GM18861 (cell line): ENCODE measurements at regions not wholly inside any gene's neighbourhood (a gene's known extent, or its start where the extent isn't known, plus 50 kb on each side); places are given as distances from the start of the nearest gene placed in this dataset.

Experiments
- ATAC-seq: cut with Tn5 transposase; IDR thresholded peaks from one replicate; pipeline ENCODE4 v1.9.1; 2021; ENCODE audit not compliant: unreplicated experiment

DNA sequence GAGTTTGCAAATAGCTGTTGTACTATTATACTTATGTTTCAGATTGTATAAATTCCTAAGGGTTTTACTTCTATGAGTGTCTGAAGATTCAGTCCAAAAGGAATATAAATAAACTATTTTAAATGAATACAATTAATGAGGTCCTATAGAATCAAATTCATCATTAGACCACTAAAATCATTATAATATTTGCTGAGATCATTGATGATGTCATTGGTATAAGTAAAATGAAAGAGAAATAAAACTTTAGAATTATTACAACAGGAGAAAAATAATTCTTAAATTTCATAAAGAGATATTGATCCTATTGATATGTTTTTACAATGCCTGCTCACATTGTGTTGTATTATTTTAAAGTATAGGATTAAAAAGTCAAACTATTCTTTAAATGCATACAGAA is 544.0 kb upstream of the ZWINT start:
- ATAC-seq = no peak

GRCh38 chr10:56902554-56902953 is 541.5 kb upstream of the ZWINT start:
- no peak for ATAC-seq

DNA sequence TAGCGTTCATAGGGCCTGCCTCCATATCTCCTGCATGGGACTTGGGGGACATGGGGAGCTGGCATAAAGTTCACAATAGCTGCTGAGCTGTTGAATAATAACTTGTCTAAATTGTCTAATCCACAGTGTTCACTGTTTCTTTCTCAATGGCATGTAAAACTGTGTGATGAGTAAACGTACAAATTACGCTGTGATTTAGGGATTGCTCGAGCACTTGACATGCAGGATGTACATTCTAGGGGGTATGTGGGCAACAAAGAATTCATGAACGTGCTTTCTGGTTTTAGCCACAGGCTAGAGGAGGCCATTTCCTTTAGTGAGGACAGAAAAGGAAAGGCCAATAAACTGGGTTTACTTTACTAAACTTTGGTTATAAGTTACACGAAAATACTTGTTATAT is 534.2 kb upstream of the ZWINT start:
- ATAC-seq = no peak

DNA sequence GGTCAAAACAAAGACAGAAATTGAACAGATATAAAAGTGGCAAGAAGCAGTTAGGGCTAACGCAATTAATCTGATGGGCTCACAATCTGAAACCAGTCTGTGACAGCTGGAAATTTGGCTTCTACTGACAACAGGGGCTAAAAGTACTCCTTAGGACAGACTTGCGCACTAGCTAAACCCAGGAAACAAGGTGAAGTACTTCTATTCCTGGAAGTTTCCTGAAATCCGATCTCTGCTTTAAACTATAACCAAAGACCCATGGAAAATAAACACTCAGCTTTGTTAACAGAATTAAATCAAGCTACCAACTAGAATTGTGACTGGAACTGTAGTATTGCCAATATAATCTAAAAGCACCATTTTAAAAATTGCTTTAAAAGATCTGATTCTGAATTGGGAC is 520.2 kb upstream of the ZWINT start:
- no peak for ATAC-seq

- no peak for ATAC-seq
Observed at GRCh38 chr10:56880606-56881005, 519.5 kb upstream of the ZWINT start.

DNA sequence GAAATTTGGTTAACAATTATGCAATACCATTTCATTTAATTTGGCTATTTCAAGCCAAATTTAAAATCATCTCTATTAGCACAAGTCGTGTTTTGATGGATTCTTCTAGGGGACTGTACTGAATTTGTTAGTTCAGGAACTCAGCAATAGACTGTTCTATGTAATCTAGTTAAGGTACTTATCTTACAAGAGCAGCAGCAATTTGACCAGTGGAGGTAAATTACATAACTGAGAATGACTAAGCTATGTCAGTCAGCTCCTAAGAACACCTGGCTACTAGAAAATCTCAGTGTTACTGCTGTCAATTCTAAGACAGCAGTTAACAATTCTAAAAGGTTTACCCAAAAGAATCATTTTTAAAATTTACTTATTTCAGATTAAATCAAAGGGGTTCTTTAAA is 513.9 kb upstream of the ZWINT start:
- no peak for ATAC-seq

DNA sequence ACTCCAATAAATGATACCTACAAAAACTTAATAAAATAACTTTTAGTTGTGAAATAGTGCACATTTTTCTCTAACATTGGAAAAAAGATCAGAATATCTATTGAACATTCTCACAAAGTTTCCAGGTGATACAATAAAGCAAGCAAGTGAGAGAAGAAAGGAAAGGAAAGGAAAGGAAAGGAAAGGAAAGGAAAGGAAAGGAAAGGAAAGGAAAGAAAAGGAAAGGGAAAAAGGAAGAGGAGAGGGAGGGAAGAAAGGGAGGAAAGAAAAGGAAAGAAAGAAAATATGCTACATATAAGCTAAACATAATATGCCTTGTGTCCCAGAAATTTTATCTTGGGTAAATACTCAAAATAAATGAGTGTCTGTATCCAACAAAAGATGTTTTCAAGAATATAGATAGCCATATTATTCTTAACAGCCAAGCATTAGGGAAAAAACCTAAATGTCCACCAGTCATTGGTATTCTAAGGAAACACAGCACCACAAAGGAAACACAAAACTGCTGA is 510.2 kb upstream of the ZWINT start:
- ATAC-seq = no peak

DNA sequence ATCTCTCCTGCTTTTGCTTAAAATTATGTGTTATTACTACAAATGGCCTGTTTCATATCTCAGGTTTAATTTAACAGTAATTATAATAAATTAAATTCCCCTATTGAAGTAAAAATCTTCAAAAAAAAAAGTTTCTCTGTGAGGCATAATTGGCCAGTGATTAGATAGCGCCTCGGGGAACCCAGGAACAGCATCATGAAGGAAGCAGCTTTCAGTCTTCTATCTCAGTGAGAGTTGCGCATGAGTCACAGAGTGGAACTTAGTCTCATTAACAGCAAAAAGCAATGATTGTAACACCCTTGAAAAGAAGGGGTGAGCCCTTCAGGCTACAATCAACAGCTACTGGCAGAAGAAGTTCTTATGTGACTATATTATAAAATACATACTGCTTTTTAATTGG is 506.2 kb upstream of the ZWINT start:
- no peak for ATAC-seq

DNA sequence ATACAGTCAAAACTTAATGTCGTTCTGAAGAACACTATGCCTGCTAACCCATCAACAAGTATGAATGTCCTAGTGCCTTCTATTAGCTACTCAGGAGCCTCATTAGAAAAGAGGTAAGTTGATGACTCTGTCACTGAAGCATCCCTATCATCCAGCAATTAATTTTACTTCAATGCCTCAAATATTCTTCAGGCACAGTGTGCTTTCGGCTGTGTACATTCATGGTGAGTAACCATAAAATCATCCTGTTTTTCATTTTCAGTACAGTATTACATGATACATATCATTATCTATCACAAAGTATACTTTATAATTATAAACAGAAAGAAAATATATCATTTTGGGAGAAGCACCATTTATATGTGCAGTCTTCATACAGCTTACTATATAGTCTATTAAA is 495.5 kb upstream of the ZWINT start:
- ATAC-seq = no peak

DNA sequence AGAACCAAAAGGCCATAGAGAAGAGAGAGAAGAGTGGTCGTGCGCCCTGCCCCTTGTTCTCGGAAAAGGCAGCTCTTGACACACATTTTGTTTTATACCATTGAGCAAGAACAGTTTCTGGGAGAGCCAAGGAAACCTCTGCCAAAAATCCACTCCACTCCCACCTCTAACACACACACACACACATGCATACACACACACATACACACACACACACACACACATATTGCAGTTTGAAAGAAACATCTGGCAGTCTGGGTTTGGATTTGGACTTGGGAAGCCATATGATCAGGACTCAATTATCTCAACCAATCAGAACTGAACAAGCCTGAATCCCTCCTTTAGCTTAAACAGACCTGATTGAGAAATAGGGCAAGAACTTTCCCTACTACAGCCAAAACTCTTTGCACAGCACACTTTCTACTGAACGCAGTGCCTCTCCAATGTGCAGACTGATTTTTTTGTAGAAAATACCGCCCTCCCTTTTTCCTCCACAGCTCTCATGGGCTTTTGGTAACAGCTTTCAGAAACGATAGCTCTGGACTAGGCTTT is 484.0 kb upstream of the ZWINT start:
- no peak for ATAC-seq

- ATAC-seq = no peak
Observed at GRCh38 chr10:56836659-56837058, 475.6 kb upstream of the ZWINT start.

- no peak for ATAC-seq
Observed at GRCh38 chr10:56831681-56832080, 470.6 kb upstream of the ZWINT start.

DNA sequence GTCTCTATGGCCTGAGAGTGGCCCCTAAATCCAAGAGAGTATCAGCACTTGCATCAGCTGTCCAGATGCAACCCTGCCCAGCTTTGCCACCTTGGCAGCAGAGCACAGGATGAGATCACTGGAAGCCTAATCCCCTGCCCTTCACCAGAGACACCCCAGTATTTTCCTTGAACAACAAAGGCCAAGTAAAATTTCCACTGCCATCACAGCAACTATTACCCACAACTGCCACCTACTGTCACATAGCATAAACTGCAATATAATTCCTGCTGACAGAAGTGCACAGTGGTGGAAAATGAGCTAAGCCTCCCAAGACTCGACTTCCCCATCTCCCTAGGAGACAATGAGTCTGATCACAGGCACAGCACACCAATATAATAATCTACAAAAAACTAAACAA is 462.8 kb upstream of the ZWINT start:
- ATAC-seq = peak; percentile 92

DNA sequence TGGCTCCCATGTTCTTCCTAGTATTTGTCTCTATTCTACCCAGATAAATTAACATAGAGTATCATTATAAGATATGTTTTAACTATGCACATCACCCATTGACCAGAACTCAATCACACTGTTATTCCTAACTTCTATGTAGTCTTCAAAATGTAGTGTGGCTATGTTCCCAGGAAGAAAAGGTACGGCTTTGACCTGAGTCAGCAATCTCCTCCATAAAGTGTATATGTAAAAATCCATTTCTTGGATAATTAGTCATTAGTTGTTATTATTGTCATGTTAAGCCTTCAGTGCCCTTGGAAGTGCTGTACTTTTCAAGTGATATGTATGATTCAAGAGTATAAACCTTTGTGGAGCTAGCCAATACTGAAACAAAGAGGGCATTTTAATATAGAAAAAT is 444.0 kb upstream of the ZWINT start:
- ATAC-seq = no peak

DNA sequence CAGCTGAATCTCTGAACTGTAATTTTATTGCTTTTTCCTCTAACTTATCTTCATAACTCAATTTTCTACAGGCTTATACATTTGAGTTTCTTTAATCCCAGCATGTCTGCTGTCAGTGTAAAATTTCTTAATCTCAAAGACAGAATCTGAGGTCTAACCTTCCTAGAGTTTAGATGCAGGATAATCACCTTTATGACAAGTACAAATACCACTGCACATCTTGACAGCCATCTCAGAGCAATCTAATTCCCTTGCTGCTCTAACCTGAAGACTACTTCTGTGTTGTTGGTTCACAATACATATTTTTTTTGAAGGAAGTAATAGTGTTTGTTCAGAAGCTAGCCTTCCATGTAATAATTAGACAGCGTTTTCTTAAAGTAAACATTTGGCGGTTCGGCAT is 424.2 kb upstream of the ZWINT start:
- no peak for ATAC-seq

DNA sequence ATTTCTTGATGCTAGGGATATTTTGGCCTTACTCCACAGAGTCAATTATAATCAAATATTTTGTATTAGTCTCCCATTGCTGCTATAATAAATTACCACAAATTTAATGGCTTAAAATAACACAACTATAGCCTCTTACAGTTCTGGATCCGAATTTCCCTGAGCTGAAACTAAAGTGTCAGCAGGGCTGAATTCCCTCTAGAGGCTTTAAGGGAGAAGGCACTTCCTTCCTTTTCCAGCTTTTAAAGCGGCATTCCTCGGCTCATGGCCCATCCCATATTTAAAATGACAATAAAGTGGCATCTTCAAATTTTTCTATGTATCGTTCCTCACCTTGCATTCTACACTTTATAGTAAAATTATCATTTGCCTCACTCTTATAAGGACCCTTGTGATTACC is 421.4 kb upstream of the ZWINT start:
- no peak for ATAC-seq

DNA sequence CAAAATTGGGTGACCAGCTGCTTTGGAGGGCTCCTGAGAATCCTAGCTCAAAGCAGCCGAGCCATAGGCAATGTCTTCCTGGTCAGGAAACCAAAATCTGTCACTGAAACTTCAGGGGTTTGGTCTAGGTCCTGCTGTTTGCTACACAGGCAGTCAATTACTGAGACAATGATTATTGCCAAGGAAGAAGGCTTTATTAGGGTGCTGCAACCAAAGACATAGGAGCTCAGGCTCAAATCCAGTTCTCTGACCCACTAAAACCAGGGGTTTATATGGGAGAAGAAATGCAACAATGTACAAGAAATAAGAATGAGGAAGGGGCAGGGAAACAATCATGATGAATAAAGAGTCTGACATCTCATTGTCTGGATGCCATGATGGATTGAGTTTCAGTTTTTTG is 410.3 kb upstream of the ZWINT start:
- no peak for ATAC-seq

GRCh38 chr10:56763090-56763489 is 402.0 kb upstream of the ZWINT start:
- no peak for ATAC-seq

- no peak for ATAC-seq
Observed at GRCh38 chr10:56745490-56745889, 384.4 kb upstream of the ZWINT start.

DNA sequence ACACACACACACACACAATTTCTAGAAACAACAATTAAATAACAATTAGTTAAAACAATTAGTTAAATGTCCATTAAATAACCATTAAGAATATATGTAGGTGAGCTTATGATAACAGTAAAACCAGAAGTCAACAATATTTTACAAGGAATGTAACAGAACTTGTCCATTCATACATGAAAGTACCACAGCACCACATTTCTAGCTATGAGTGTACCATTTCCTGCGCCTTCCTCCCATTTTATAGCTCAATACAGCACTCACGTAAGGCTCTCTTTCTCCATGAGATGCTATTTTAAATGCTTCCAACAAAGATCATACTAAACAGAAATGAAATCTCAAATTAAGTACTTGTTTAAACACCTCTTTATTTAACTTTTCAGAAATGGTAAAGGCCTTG is 367.3 kb upstream of the ZWINT start:
- no peak for ATAC-seq

GRCh38 chr10:56722912-56723311 is 361.9 kb upstream of the ZWINT start:
- no peak for ATAC-seq

DNA sequence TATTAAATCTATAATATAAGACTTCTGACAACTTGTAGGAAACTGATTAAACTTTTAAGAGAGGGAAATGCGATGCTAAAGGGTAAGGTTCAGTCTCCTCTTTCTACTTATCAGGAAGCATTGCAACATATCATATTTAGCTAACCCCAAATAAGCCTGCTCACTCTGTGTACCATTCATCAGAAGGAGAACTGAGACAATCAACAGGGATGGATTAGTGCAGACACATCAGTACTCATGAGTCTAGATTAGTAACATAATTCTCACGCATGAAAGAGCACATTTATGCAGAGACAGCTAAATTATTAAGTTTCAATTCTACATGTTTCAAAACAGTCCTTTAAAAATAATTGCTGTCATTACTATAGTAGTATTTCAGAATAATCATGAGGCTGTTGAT is 354.2 kb upstream of the ZWINT start:
- no peak for ATAC-seq

- no peak for ATAC-seq
Observed at GRCh38 chr10:56698506-56698905, 337.4 kb upstream of the ZWINT start.

DNA sequence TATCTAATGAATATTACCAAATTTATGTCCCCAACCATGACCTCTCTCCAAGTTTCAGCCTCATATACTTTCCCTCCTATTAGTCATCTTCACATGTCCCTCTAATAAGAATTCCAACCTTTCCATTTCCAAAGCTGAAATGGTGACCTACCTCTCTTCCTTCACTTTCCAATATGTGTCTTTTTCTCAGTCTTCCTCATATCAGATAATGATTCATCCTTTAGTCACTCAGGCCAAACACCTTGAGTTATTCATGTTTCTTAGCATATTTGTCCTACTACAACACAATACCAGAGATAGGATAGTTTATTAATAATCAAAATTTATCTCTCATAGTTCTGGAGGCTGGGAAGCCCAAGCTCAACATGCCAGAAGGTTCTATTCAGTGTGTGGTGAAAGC is 318.5 kb upstream of the ZWINT start:
- no peak for ATAC-seq
